ENCODE measurements at regions not wholly inside any gene's neighbourhood (a gene's known extent, or its start where the extent isn't known, plus 50 kb on each side); places are given as distances from the start of the nearest gene placed in this dataset.
"Not testable (repeated sequence)": the region's sequence is repeated elsewhere in the genome, so short reads cannot be mapped to it uniquely, and the experiment has no call there.

- H3K79me2 ChIP-seq (ENCODE audit: low read length): no peaks in the 10 kb centered on the region
- H3K4me2 ChIP-seq (ENCODE audit: low read depth, low read length, poor library complexity, severe bottlenecking): peak overlapping the region; percentile 47
- H3K9me3 ChIP-seq (ENCODE audit: low read length): no peaks in the 10 kb centered on the region
- no peak overlapping the region for H3K9ac ChIP-seq (ENCODE audit: low read length)
- peaks cover 30% of the 10 kb centered on the region for H3K4me1 ChIP-seq (ENCODE audit: low read length)
- no peak overlapping the region for H2AFZ ChIP-seq (ENCODE audit: low read length)
- H4K20me1 ChIP-seq (ENCODE audit: insufficient read depth, low read depth, low read length): no peaks in the 10 kb centered on the region
- H3K27ac ChIP-seq (ENCODE audit: low read length): no peak overlapping the region
- no peaks in the 10 kb centered on the region for H3K9me2 ChIP-seq (replicated peaks; ENCODE audit: insufficient read depth, low read length)
- DNase-seq: no peak
- H3K36me3 ChIP-seq (ENCODE audit: insufficient read depth, low read length): no peaks in the 10 kb centered on the region
- H3K27me3 ChIP-seq (ENCODE audit: low read length): no peaks in the 10 kb centered on the region
- no peak overlapping the region for H3K4me3 ChIP-seq (ENCODE audit: low read length)
Observed at GRCh38 chr2:17460371-17461086, 57.7 kb downstream of the RAD51AP2 start.

DNA sequence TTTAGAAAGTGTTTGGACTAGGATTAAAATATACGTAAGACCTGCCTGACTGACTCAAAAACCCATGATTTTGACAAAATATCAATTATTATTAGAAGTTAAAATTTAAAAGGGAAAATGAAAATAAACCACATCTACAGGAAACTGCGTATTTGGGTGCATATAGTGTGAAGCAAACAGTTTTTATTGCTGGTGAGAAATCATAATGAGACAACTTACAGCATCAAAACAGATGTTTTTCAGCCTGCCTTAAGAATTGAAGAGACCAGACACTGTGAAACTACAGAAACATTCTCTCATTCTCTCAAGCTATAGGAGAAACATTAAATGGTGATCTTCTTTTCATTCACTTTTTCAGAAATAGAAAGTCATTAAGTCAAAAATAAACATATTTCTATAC, 62.9 kb downstream of the RAD51AP2 start:
- no peak overlapping the region for H3K9ac ChIP-seq (ENCODE audit: low read length)
- no peaks in the 10 kb centered on the region for H3K27me3 ChIP-seq (ENCODE audit: low read length)
- no peaks in the 10 kb centered on the region for H3K79me2 ChIP-seq (ENCODE audit: low read length)
- H4K20me1 ChIP-seq (ENCODE audit: insufficient read depth, low read depth, low read length): no peaks in the 10 kb centered on the region
- no peaks in the 10 kb centered on the region for H3K36me3 ChIP-seq (ENCODE audit: insufficient read depth, low read length)
- H3K4me1 ChIP-seq (ENCODE audit: low read length): peaks cover 13% of the 10 kb centered on the region
- no peaks in the 10 kb centered on the region for H3K9me3 ChIP-seq (ENCODE audit: low read length)
- no peak overlapping the region for H2AFZ ChIP-seq (ENCODE audit: low read length)
- no peak overlapping the region for H3K4me2 ChIP-seq (ENCODE audit: low read depth, low read length, poor library complexity, severe bottlenecking)
- H3K4me3 ChIP-seq (ENCODE audit: low read length): no peak overlapping the region
- no peak overlapping the region for H3K27ac ChIP-seq (ENCODE audit: low read length)
- H3K9me2 ChIP-seq (replicated peaks; ENCODE audit: insufficient read depth, low read length): no peaks in the 10 kb centered on the region
- DNase-seq: no peak

DNA sequence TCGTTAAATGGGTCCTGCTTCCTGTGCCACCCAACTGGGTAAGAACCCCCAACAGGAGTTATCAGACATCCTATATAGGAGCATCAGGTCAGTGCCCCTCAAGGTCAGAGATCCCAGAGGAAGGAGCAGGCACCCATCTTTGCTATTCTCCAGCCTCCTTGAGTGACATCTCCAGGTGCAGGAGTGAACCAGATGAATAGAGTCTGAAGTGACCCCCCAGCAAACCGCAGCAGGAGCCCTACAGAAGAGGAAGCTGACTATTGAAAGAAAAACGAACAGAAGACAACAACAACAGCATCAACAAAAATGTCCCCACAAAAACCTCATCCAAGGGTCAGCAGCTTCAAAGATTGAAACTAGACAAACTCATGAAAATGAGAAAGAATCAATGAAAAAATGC, 72.0 kb downstream of the RAD51AP2 start:
- not testable (repeated sequence) for H3K4me2 ChIP-seq (ENCODE audit: low read depth, low read length, poor library complexity, severe bottlenecking); H3K9me3 ChIP-seq (ENCODE audit: low read length); DNase-seq; H3K9me2 ChIP-seq (replicated peaks; ENCODE audit: insufficient read depth, low read length); H4K20me1 ChIP-seq (ENCODE audit: insufficient read depth, low read depth, low read length); H3K27ac ChIP-seq (ENCODE audit: low read length); H2AFZ ChIP-seq (ENCODE audit: low read length); H3K4me1 ChIP-seq (ENCODE audit: low read length); H3K79me2 ChIP-seq (ENCODE audit: low read length); H3K36me3 ChIP-seq (ENCODE audit: insufficient read depth, low read length); H3K9ac ChIP-seq (ENCODE audit: low read length); H3K4me3 ChIP-seq (ENCODE audit: low read length); H3K27me3 ChIP-seq (ENCODE audit: low read length)

DNA sequence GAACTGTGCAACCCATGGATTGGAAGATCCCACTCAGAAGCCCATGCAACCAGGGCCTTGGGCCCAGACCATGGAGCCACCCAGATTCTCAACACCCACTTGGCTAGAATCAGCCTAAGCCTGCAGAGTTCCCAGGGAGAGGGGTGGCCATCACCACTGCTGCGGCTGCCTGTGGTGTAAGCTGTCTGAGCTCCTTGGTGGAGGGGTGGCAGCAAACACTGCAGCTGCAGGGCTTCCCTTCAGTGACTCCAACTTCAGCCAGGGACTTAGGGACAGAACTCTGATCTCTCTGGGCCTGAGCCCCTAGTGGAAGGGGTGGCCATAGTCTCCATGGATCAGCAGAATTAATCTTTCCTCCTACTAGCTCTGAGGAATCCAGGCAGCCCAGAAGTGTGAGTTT, 72.5 kb downstream of the RAD51AP2 start:
- Histone ChIP-seq H3K27me3 (ENCODE audit: low read length) (no peaks in the 10 kb centered on the region), H3K36me3 (ENCODE audit: insufficient read depth, low read length) (no peaks in the 10 kb centered on the region), H3K27ac (ENCODE audit: low read length) (no peak overlapping the region), H3K9me3 (ENCODE audit: low read length) (no peaks in the 10 kb centered on the region), H3K4me1 (ENCODE audit: low read length) (no peaks in the 10 kb centered on the region), H3K9me2 (replicated peaks; ENCODE audit: insufficient read depth, low read length) (no peaks in the 10 kb centered on the region), H4K20me1 (ENCODE audit: insufficient read depth, low read depth, low read length) (no peaks in the 10 kb centered on the region), H3K4me3 (ENCODE audit: low read length) (no peak overlapping the region), H3K4me2 (ENCODE audit: low read depth, low read length, poor library complexity, severe bottlenecking) (no peak overlapping the region), H3K9ac (ENCODE audit: low read length) (no peak overlapping the region), H2AFZ (ENCODE audit: low read length) (no peak overlapping the region), H3K79me2 (ENCODE audit: low read length) (no peaks in the 10 kb centered on the region)
- DNase-seq: no peak

DNA sequence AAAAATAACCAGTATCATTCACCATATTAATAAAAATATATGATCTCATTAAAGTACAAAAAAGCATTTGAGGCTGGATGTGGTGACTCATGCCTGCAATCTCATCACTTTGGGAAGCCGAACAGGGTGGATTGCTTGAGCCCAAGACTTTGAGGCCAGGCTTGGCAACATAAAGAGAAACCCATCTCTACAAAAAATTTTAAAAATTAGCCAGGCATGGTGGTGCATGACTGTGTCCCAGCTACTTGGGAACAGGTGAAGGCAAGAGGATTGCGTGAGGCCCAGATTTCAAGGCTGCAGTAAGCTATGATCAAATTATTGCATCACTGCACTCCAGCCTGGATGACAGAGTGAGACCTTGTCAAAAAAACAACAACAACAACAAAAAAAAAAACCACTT, 75.9 kb downstream of the RAD51AP2 start:
- H2AFZ ChIP-seq (ENCODE audit: low read length): no peak overlapping the region
- no peaks in the 10 kb centered on the region for H4K20me1 ChIP-seq (ENCODE audit: insufficient read depth, low read depth, low read length)
- H3K9me3 ChIP-seq (ENCODE audit: low read length): no peaks in the 10 kb centered on the region
- no peak overlapping the region for H3K27ac ChIP-seq (ENCODE audit: low read length)
- no peak overlapping the region for H3K4me3 ChIP-seq (ENCODE audit: low read length)
- no peak overlapping the region for H3K4me2 ChIP-seq (ENCODE audit: low read depth, low read length, poor library complexity, severe bottlenecking)
- no peaks in the 10 kb centered on the region for H3K9me2 ChIP-seq (replicated peaks; ENCODE audit: insufficient read depth, low read length)
- H3K4me1 ChIP-seq (ENCODE audit: low read length): no peaks in the 10 kb centered on the region
- no peak overlapping the region for H3K9ac ChIP-seq (ENCODE audit: low read length)
- H3K27me3 ChIP-seq (ENCODE audit: low read length): no peaks in the 10 kb centered on the region
- no peaks in the 10 kb centered on the region for H3K79me2 ChIP-seq (ENCODE audit: low read length)
- no peaks in the 10 kb centered on the region for H3K36me3 ChIP-seq (ENCODE audit: insufficient read depth, low read length)
- no peak for DNase-seq

- no peaks in the 10 kb centered on the region for H3K36me3 ChIP-seq (ENCODE audit: insufficient read depth, low read length)
- DNase-seq: no peak
- H3K79me2 ChIP-seq (ENCODE audit: low read length): no peaks in the 10 kb centered on the region
- no peaks in the 10 kb centered on the region for H3K9me2 ChIP-seq (replicated peaks; ENCODE audit: insufficient read depth, low read length)
- H4K20me1 ChIP-seq (ENCODE audit: insufficient read depth, low read depth, low read length): no peaks in the 10 kb centered on the region
- no peak overlapping the region for H3K9ac ChIP-seq (ENCODE audit: low read length)
- H3K9me3 ChIP-seq (ENCODE audit: low read length): no peaks in the 10 kb centered on the region
- H3K4me3 ChIP-seq (ENCODE audit: low read length): no peak overlapping the region
- H3K27ac ChIP-seq (ENCODE audit: low read length): no peak overlapping the region
- H3K27me3 ChIP-seq (ENCODE audit: low read length): no peaks in the 10 kb centered on the region
- H2AFZ ChIP-seq (ENCODE audit: low read length): no peak overlapping the region
- H3K4me1 ChIP-seq (ENCODE audit: low read length): no peaks in the 10 kb centered on the region
- no peak overlapping the region for H3K4me2 ChIP-seq (ENCODE audit: low read depth, low read length, poor library complexity, severe bottlenecking)
Observed at GRCh38 chr2:17441790-17442189, 76.5 kb downstream of the RAD51AP2 start.

- Histone ChIP-seq H3K9me3 (ENCODE audit: low read length) (no peaks in the 10 kb centered on the region), H3K36me3 (ENCODE audit: insufficient read depth, low read length) (no peaks in the 10 kb centered on the region), H3K4me2 (ENCODE audit: low read depth, low read length, poor library complexity, severe bottlenecking) (no peak overlapping the region), H3K9ac (ENCODE audit: low read length) (no peak overlapping the region), H3K9me2 (replicated peaks; ENCODE audit: insufficient read depth, low read length) (no peaks in the 10 kb centered on the region), H3K27me3 (ENCODE audit: low read length) (no peaks in the 10 kb centered on the region), H3K27ac (ENCODE audit: low read length) (no peak overlapping the region), H3K4me1 (ENCODE audit: low read length) (no peaks in the 10 kb centered on the region), H3K79me2 (ENCODE audit: low read length) (no peaks in the 10 kb centered on the region), H2AFZ (ENCODE audit: low read length) (no peak overlapping the region), H3K4me3 (ENCODE audit: low read length) (no peak overlapping the region), H4K20me1 (ENCODE audit: insufficient read depth, low read depth, low read length) (no peaks in the 10 kb centered on the region)
- no peak for DNase-seq
Observed at GRCh38 chr2:17441055-17441771, 77.0 kb downstream of the RAD51AP2 start.

DNA sequence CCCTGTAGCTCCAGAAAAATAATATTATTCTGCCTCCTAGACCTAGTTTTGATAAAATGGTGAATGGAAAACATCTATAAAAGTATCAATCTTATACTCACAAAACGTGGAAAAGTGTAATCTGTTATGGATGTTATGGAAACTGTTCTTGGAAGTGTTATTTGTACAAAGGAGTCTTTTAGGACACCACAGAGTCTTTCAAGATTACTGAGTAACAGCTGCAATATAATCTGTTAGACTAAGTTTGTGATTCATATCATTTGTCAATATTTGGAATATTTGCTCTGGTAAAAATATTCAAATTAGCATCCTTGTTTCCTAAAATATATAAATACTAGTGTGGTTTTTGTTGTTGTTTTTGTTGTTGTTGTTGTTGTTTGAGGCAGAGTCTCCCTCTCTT, 87.9 kb downstream of the RAD51AP2 start:
- no peaks in the 10 kb centered on the region for H3K36me3 ChIP-seq (ENCODE audit: insufficient read depth, low read length)
- no peak overlapping the region for H3K4me3 ChIP-seq (ENCODE audit: low read length)
- H3K79me2 ChIP-seq (ENCODE audit: low read length): no peaks in the 10 kb centered on the region
- H3K27ac ChIP-seq (ENCODE audit: low read length): no peak overlapping the region
- no peaks in the 10 kb centered on the region for H3K9me2 ChIP-seq (replicated peaks; ENCODE audit: insufficient read depth, low read length)
- H3K27me3 ChIP-seq (ENCODE audit: low read length): no peaks in the 10 kb centered on the region
- H3K9me3 ChIP-seq (ENCODE audit: low read length): no peaks in the 10 kb centered on the region
- H3K4me2 ChIP-seq (ENCODE audit: low read depth, low read length, poor library complexity, severe bottlenecking): no peak overlapping the region
- DNase-seq: no peak
- no peak overlapping the region for H3K9ac ChIP-seq (ENCODE audit: low read length)
- H3K4me1 ChIP-seq (ENCODE audit: low read length): no peaks in the 10 kb centered on the region
- no peak overlapping the region for H2AFZ ChIP-seq (ENCODE audit: low read length)
- no peaks in the 10 kb centered on the region for H4K20me1 ChIP-seq (ENCODE audit: insufficient read depth, low read depth, low read length)
